ENCODE measurements at regions not wholly inside any gene's neighbourhood (a gene's known extent, or its start where the extent isn't known, plus 50 kb on each side); places are given as distances from the start of the nearest gene placed in this dataset.

- H3K4me3 ChIP-seq (ENCODE audit: low read depth in 1 of 3, low read length in 3 of 3), result peak overlapping the region in 1 of 3 donors; percentile 38
- H3K36me3 ChIP-seq (ENCODE audit: control insufficient read depth in 4 of 4, insufficient read depth in 3 of 4, low read depth in 1 of 4, low read length in 3 of 4), result no peaks in the 10 kb centered on the region
- no peaks in the 10 kb centered on the region for H3K27me3 ChIP-seq (ENCODE audit: control insufficient read depth in 4 of 4, insufficient read depth in 4 of 4, low read length in 3 of 4)
- peak overlapping the region in 1 of 2 donors; percentile 56 for H3K27ac ChIP-seq (ENCODE audit: low read depth in 1 of 2, low read length in 2 of 2)
- H3K4me1 ChIP-seq (ENCODE audit: control insufficient read depth in 4 of 4, insufficient read depth in 4 of 4, low read length in 3 of 4), result peaks cover 10 to 59% (median 51%) of the 10 kb centered on the region in 4 donors
- no peak overlapping the region for H3K9ac ChIP-seq (ENCODE audit: low read depth in 1 of 2, low read length in 2 of 2)
- H3K9me3 ChIP-seq (ENCODE audit: control insufficient read depth in 4 of 4, low read length in 3 of 4), result no peaks in the 10 kb centered on the region
- 77% methylated on average over 24 of the region's 24 CpGs for WGBS
- TF ChIP-seq GABPA (IDR thresholded peaks at IDR 0.05 in 1 of 2, conservative IDR thresholded peaks at IDR 0.05 in 1 of 2), result no peak
- no peak for TF ChIP-seq ZBTB33 (IDR thresholded peaks at IDR 0.05)
- no peak for TF ChIP-seq JUND (IDR thresholded peaks at IDR 0.05)
- TF ChIP-seq SP1 (IDR thresholded peaks at IDR 0.05), result no peak
- no peak for DNase-seq (ENCODE audit: low spot score)
Observed at GRCh38 chr5:154646745-154647113, 108.4 kb upstream of the LARP1 start.

GRCh38 chr5:154644745-154645411 lies 110.3 kb upstream of the LARP1 start:
- no peak overlapping the region for H3K4me3 ChIP-seq (ENCODE audit: low read depth in 1 of 3, low read length in 3 of 3)
- no peaks in the 10 kb centered on the region for H3K36me3 ChIP-seq (ENCODE audit: control insufficient read depth in 4 of 4, insufficient read depth in 3 of 4, low read depth in 1 of 4, low read length in 3 of 4)
- no peak for DNase-seq (ENCODE audit: low spot score)
- no peaks in the 10 kb centered on the region for H3K9me3 ChIP-seq (ENCODE audit: control insufficient read depth in 4 of 4, low read length in 3 of 4)
- WGBS, result 46% methylated on average over 5 of the region's 5 CpGs
- no peak overlapping the region for H3K9ac ChIP-seq (ENCODE audit: low read depth in 1 of 2, low read length in 2 of 2)
- H3K27ac ChIP-seq (ENCODE audit: low read depth in 1 of 2, low read length in 2 of 2), result peak overlapping the region in 1 of 2 donors; percentile 56
- TF ChIP-seq ATF3 (IDR thresholded peaks at IDR 0.05) (no peak), TAF1 (conservative IDR thresholded peaks at IDR 0.05) (no peak), HNF4G (IDR thresholded peaks at IDR 0.05) (peak; percentile 71), CTCF (IDR thresholded peaks at IDR 0.05; ENCODE audit: low read depth, low read length, missing input control) (no peak), MAX (IDR thresholded peaks at IDR 0.05) (no peak), JUND (IDR thresholded peaks at IDR 0.05) (peak; percentile 26 to 62), NR2F2 (IDR thresholded peaks at IDR 0.05) (peak; percentile 94), GABPA (IDR thresholded peaks at IDR 0.05 in 1 of 2, conservative IDR thresholded peaks at IDR 0.05 in 1 of 2) (no peak), ZBTB33 (IDR thresholded peaks at IDR 0.05) (peak; percentile 32), HNF4A (conservative IDR thresholded peaks at IDR 0.05) (peak; percentile 89 to 95), FOXA2 (IDR thresholded peaks at IDR 0.05) (no peak), YY1 (IDR thresholded peaks at IDR 0.05) (no peak), FOXA1 (IDR thresholded peaks at IDR 0.05) (no peak), REST (IDR thresholded peaks at IDR 0.05) (no peak), SP1 (IDR thresholded peaks at IDR 0.05) (peak; percentile 84), RXRA (IDR thresholded peaks at IDR 0.05) (peak; percentile 94 to 97), RAD21 (IDR thresholded peaks at IDR 0.05) (peak in 1 of 2 donors; percentile 22), EGR1 (IDR thresholded peaks at IDR 0.05; ENCODE audit: low read depth in 2 of 2) (no peak)
- H3K4me1 ChIP-seq (ENCODE audit: control insufficient read depth in 4 of 4, insufficient read depth in 4 of 4, low read length in 3 of 4), result peaks cover 14 to 67% (median 60%) of the 10 kb centered on the region in 4 donors
- H3K27me3 ChIP-seq (ENCODE audit: control insufficient read depth in 4 of 4, insufficient read depth in 4 of 4, low read length in 3 of 4), result no peaks in the 10 kb centered on the region

All from liver (tissue), 8 donors.